ENCODE measurements at regions not wholly inside any gene's neighbourhood (a gene's known extent, or its start where the extent isn't known, plus 50 kb on each side); places are given as distances from the start of the nearest gene placed in this dataset.

- Histone ChIP-seq H3K9me2 (replicated peaks; ENCODE audit: control insufficient read depth, low read length) (no peaks in the 10 kb centered on the region), H3K4me3 (ENCODE audit: low read length) (no peak overlapping the region), H3K27me3 (ENCODE audit: control insufficient read depth, low read length) (no peaks in the 10 kb centered on the region), H3K79me2 (ENCODE audit: control insufficient read depth, low read length) (no peaks in the 10 kb centered on the region), H3K4me2 (ENCODE audit: low read length) (no peak overlapping the region), H3K36me3 (ENCODE audit: control insufficient read depth, low read length) (no peaks in the 10 kb centered on the region), H3F3A (ENCODE audit: control insufficient read depth, insufficient read depth) (no peaks in the 10 kb centered on the region), H3K4me1 (ENCODE audit: control insufficient read depth, low read length) (no peaks in the 10 kb centered on the region), H3K27ac (ENCODE audit: low read depth, low read length) (no peak overlapping the region), H4K20me1 (ENCODE audit: control insufficient read depth, insufficient read depth, low read depth, low read length) (no peaks in the 10 kb centered on the region), H3K9me3 (ENCODE audit: control insufficient read depth, insufficient read depth, low read length) (no peaks in the 10 kb centered on the region)
- TF ChIP-seq EZH2phosphoT487 (IDR thresholded peaks at IDR 0.05; ENCODE audit: borderline replicate concordance, low read length) (no peak), CTCF (IDR thresholded peaks at IDR 0.05; ENCODE audit: low read depth, low read length, poor library complexity, severe bottlenecking) (no peak)
Observed at GRCh38 chr13:54004026-54004699, 975.5 kb downstream of the OLFM4 start.

- Histone ChIP-seq H3K9me3 (ENCODE audit: control insufficient read depth, insufficient read depth, low read length) (no peaks in the 10 kb centered on the region), H3K4me3 (ENCODE audit: low read length) (no peak overlapping the region), H3K4me2 (ENCODE audit: low read length) (no peak overlapping the region), H3K79me2 (ENCODE audit: control insufficient read depth, low read length) (no peaks in the 10 kb centered on the region), H3K27ac (ENCODE audit: low read depth, low read length) (no peak overlapping the region), H3K9me2 (replicated peaks; ENCODE audit: control insufficient read depth, low read length) (no peaks in the 10 kb centered on the region), H3K27me3 (ENCODE audit: control insufficient read depth, low read length) (no peaks in the 10 kb centered on the region), H3K36me3 (ENCODE audit: control insufficient read depth, low read length) (no peaks in the 10 kb centered on the region), H3K4me1 (ENCODE audit: control insufficient read depth, low read length) (no peaks in the 10 kb centered on the region), H3F3A (ENCODE audit: control insufficient read depth, insufficient read depth) (no peaks in the 10 kb centered on the region), H4K20me1 (ENCODE audit: control insufficient read depth, insufficient read depth, low read depth, low read length) (no peaks in the 10 kb centered on the region)
- no peak for TF ChIP-seq CTCF (IDR thresholded peaks at IDR 0.05; ENCODE audit: low read depth, low read length, poor library complexity, severe bottlenecking)
- TF ChIP-seq EZH2phosphoT487 (IDR thresholded peaks at IDR 0.05; ENCODE audit: borderline replicate concordance, low read length), result no peak
Observed at GRCh38 chr13:54016542-54016941, 987.9 kb downstream of the OLFM4 start.

GRCh38 chr13:54018485-54018884 lies 989.9 kb downstream of the OLFM4 start:
- no peaks in the 10 kb centered on the region for H3K27me3 ChIP-seq (ENCODE audit: control insufficient read depth, low read length)
- no peaks in the 10 kb centered on the region for H3K9me2 ChIP-seq (replicated peaks; ENCODE audit: control insufficient read depth, low read length)
- no peaks in the 10 kb centered on the region for H3K79me2 ChIP-seq (ENCODE audit: control insufficient read depth, low read length)
- H3K9me3 ChIP-seq (ENCODE audit: control insufficient read depth, insufficient read depth, low read length), result no peaks in the 10 kb centered on the region
- H3K4me1 ChIP-seq (ENCODE audit: control insufficient read depth, low read length), result no peaks in the 10 kb centered on the region
- no peak overlapping the region for H3K27ac ChIP-seq (ENCODE audit: low read depth, low read length)
- TF ChIP-seq CTCF (IDR thresholded peaks at IDR 0.05; ENCODE audit: low read depth, low read length, poor library complexity, severe bottlenecking) (no peak), EZH2phosphoT487 (IDR thresholded peaks at IDR 0.05; ENCODE audit: borderline replicate concordance, low read length) (no peak)
- H3K4me2 ChIP-seq (ENCODE audit: low read length), result no peak overlapping the region
- no peaks in the 10 kb centered on the region for H3K36me3 ChIP-seq (ENCODE audit: control insufficient read depth, low read length)
- no peaks in the 10 kb centered on the region for H4K20me1 ChIP-seq (ENCODE audit: control insufficient read depth, insufficient read depth, low read depth, low read length)
- H3F3A ChIP-seq (ENCODE audit: control insufficient read depth, insufficient read depth), result no peaks in the 10 kb centered on the region
- H3K4me3 ChIP-seq (ENCODE audit: low read length), result no peak overlapping the region
